Trophoblast cell (in vitro differentiated cells and primary cell): ENCODE measurements at regions not wholly inside any gene's neighbourhood (a gene's known extent, or its start where the extent isn't known, plus 50 kb on each side); places are given as distances from the start of the nearest gene placed in this dataset.

Experiments used
- DNase-seq, 2 donors: peaks; one replicate each; pipeline ENCODE4 v3.0.0-alpha.2; 2016
- H2AFZ ChIP-seq: 2 replicates; pipeline ENCODE4 v1.6.1; 2013; ENCODE audit warnings: low read length, moderate library complexity, mild to moderate bottlenecking; ENCODE audit not compliant: insufficient read depth, poor library complexity
- H2AK5ac ChIP-seq: 2 replicates; pipeline ENCODE4 v1.6.1; 2013; ENCODE audit warnings: mild to moderate bottlenecking, low read length
- H2BK120ac ChIP-seq: 2 replicates; pipeline ENCODE4 v1.6.1; 2013; ENCODE audit warnings: low read length, mild to moderate bottlenecking, moderate library complexity; ENCODE audit not compliant: insufficient read depth, poor library complexity
- H2BK12ac ChIP-seq: 2 replicates; pipeline ENCODE4 v1.6.1; 2013; ENCODE audit warnings: mild to moderate bottlenecking, low read length, moderate library complexity
- H2BK5ac ChIP-seq: 2 replicates; pipeline ENCODE4 v1.6.1; 2013; ENCODE audit warnings: low read length, low read depth, moderate library complexity, mild to moderate bottlenecking; ENCODE audit not compliant: poor library complexity
- H3K14ac ChIP-seq: 2 replicates; pipeline ENCODE4 v1.6.1; 2013; ENCODE audit warnings: mild to moderate bottlenecking, low read length
- H3K18ac ChIP-seq: 2 replicates; pipeline ENCODE4 v1.6.1; 2013; ENCODE audit warnings: mild to moderate bottlenecking, low read length
- H3K23ac ChIP-seq: 2 replicates; pipeline ENCODE4 v1.6.1; 2013; ENCODE audit warnings: low read length
- H3K27ac ChIP-seq: 2 replicates; pipeline ENCODE4 v1.5.1; 2013; ENCODE audit warnings: low read depth, mild to moderate bottlenecking, inconsistent platforms, low read length, moderate library complexity
- H3K27me3 ChIP-seq: 2 replicates; pipeline ENCODE4 v1.6.1; 2013; ENCODE audit warnings: inconsistent platforms, mild to moderate bottlenecking, low read length, moderate library complexity; ENCODE audit not compliant: insufficient read depth
- H3K36me3 ChIP-seq, 2 experiments: 1 replicate in 1 of 2; 2 replicates in 1 of 2; pipeline ENCODE4 v1.6.1; 2013; ENCODE audit warnings: low read length in 2 of 2, mild to moderate bottlenecking in 2 of 2, moderate library complexity in 1 of 2; ENCODE audit not compliant: insufficient read depth in 2 of 2, control insufficient read depth in 1 of 2
- H3K4ac ChIP-seq: 2 replicates; pipeline ENCODE4 v1.6.1; 2013; ENCODE audit warnings: low read depth, mild to moderate bottlenecking, low read length, moderate library complexity
- H3K4me1 ChIP-seq, 2 experiments: 1 replicate in 1 of 2; 2 replicates in 1 of 2; pipeline ENCODE4 v1.6.1; 2013; ENCODE audit warnings: low read length in 2 of 2, mild to moderate bottlenecking in 2 of 2, moderate library complexity in 1 of 2; ENCODE audit not compliant: insufficient read depth in 2 of 2, control insufficient read depth in 1 of 2
- H3K4me2 ChIP-seq: 2 replicates; pipeline ENCODE4 v1.6.1; 2013; ENCODE audit warnings: inconsistent platforms, mild to moderate bottlenecking, low read length, moderate library complexity
- H3K4me3 ChIP-seq: 2 replicates; pipeline ENCODE4 v1.5.1; 2013; ENCODE audit warnings: mild to moderate bottlenecking, low read depth, low read length, inconsistent platforms
- H3K79me1 ChIP-seq: one replicate; pipeline ENCODE4 v1.6.1; 2013; ENCODE audit warnings: low read length
- H3K79me2 ChIP-seq: 2 replicates; pipeline ENCODE4 v1.6.1; 2013; ENCODE audit warnings: low read length, mild to moderate bottlenecking; ENCODE audit not compliant: control insufficient read depth, insufficient read depth, poor library complexity
- H3K9ac ChIP-seq: 2 replicates; pipeline ENCODE4 v1.6.1; 2013; ENCODE audit warnings: mild to moderate bottlenecking, low read length
- H3K9me3 ChIP-seq: 2 replicates; pipeline ENCODE4 v1.6.1; 2013; ENCODE audit warnings: low read depth, mild to moderate bottlenecking, control low read depth, inconsistent platforms, low read length; ENCODE audit not compliant: insufficient read depth
- H4K12ac ChIP-seq: 2 replicates; pipeline ENCODE4 v1.6.1; 2013; ENCODE audit warnings: low read depth, mild to moderate bottlenecking, low read length, moderate library complexity
- H4K8ac ChIP-seq: 2 replicates; pipeline ENCODE4 v1.6.1; 2013; ENCODE audit warnings: low read depth, mild to moderate bottlenecking, low read length, moderate library complexity
- H4K91ac ChIP-seq: one replicate; pipeline ENCODE4 v1.6.1; 2013; ENCODE audit warnings: low read depth, mild to moderate bottlenecking, low read length, moderate library complexity
- WGBS: extraction: QIAGEN DNeasy Blood & Tissue Kit; methylation state at CpG from one replicate; pipeline ENCODE4 v1.1.7; 2013; ENCODE audit warnings: missing lambda C conversion rate; ENCODE audit not compliant: insufficient read length, insufficient coverage; ENCODE audit errors: extremely low coverage; 5-methylcytosine and 5-hydroxymethylcytosine counted together

DNA sequence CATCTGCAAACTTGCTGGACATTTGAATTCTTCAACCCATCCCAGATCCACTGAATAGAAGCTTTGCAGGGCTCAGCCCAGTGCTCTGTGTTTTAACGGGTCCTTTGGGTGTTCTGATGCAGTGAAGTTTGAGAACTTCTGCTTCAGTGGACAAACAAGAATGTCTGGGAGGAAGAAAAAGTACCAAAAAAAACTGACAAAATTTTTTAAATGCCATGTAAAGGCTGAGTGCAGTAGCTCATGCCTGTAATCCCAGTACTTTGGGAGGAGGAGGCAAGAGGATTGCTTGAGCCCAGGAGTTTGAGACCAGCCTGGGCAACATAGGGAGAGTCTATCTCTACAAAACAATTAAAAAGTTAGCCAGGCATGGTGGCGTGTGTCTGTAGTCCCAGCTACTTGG lies 51.8 kb upstream of the FRMD4A start:
- H3K27me3 ChIP-seq, result no peaks in the 10 kb centered on the region
- H3K9ac ChIP-seq, result no peak overlapping the region
- peaks cover 4% of the 10 kb centered on the region for H3K79me2 ChIP-seq
- peaks cover 39% of the 10 kb centered on the region for H3K79me1 ChIP-seq
- H4K91ac ChIP-seq, result peak overlapping the region; percentile 95
- peaks cover 19 to 33% of the 10 kb centered on the region in 2 experiments for H3K4me1 ChIP-seq
- H3K18ac ChIP-seq, result peak overlapping the region; percentile 92
- H3K27ac ChIP-seq, result peak overlapping the region; percentile 40
- no peak overlapping the region for H3K4me3 ChIP-seq
- no peak overlapping the region for H3K23ac ChIP-seq
- no peak overlapping the region for H3K4me2 ChIP-seq
- DNase-seq, result no peak
- peak overlapping the region; percentile 22 for H3K4ac ChIP-seq
- WGBS, result no CpG with 5 or more reads among the region's 2 CpGs
- peak overlapping the region; percentile 97 for H2BK12ac ChIP-seq
- peak overlapping the region; percentile 63 for H4K8ac ChIP-seq
- peak overlapping the region; percentile 89 for H3K14ac ChIP-seq
- H2AK5ac ChIP-seq, result peak overlapping the region; percentile 94
- H4K12ac ChIP-seq, result no peak overlapping the region
- no peaks in the 10 kb centered on the region for H3K36me3 ChIP-seq
- no peak overlapping the region for H2AFZ ChIP-seq
- H2BK120ac ChIP-seq, result peak overlapping the region; percentile 94
- H2BK5ac ChIP-seq, result peak overlapping the region; percentile 91
- no peaks in the 10 kb centered on the region for H3K9me3 ChIP-seq

DNA sequence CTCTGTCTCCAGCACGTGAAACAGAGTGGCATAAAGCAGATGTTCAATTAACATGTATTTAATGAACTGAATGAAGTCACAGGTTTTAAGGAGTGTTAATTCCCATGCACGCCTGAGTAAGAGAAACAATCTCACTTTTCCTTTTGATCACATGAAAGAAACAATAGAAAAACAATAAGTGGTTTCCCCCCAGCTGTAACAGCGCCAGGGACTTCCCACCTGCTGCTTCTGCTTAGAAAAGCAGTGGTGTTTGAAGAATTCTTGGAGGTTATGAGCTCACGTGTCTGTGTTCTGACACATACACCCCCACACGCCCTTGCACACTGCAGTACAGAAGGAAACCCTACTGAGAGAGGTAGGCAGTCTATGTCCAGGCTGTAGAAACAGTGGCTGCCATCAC lies 51.3 kb upstream of the FRMD4A start:
- WGBS, result no CpG with 5 or more reads among the region's 5 CpGs
- peak overlapping the region; percentile 91 for H2BK5ac ChIP-seq
- H3K4me3 ChIP-seq, result no peak overlapping the region
- peak overlapping the region; percentile 92 for H3K18ac ChIP-seq
- no peaks in the 10 kb centered on the region for H3K9me3 ChIP-seq
- peak overlapping the region; percentile 89 for H3K14ac ChIP-seq
- peak overlapping the region; percentile 63 for H4K8ac ChIP-seq
- H3K9ac ChIP-seq, result no peak overlapping the region
- peak overlapping the region; percentile 94 for H2BK120ac ChIP-seq
- peaks cover 19 to 35% of the 10 kb centered on the region in 2 experiments for H3K4me1 ChIP-seq
- peaks cover 39% of the 10 kb centered on the region for H3K79me1 ChIP-seq
- peak overlapping the region; percentile 22 for H3K4ac ChIP-seq
- peak overlapping the region; percentile 25 for H3K27ac ChIP-seq
- H2AK5ac ChIP-seq, result peak overlapping the region; percentile 94
- H3K27me3 ChIP-seq, result no peaks in the 10 kb centered on the region
- peak overlapping the region; percentile 59 for H2AFZ ChIP-seq
- H3K79me2 ChIP-seq, result peaks cover 4% of the 10 kb centered on the region
- H4K12ac ChIP-seq, result no peak overlapping the region
- H3K23ac ChIP-seq, result no peak overlapping the region
- peak in 1 of 2 donors; percentile 7 for DNase-seq
- H4K91ac ChIP-seq, result peak overlapping the region; percentile 95
- no peak overlapping the region for H3K4me2 ChIP-seq
- peak overlapping the region; percentile 97 for H2BK12ac ChIP-seq
- no peaks in the 10 kb centered on the region for H3K36me3 ChIP-seq

DNA sequence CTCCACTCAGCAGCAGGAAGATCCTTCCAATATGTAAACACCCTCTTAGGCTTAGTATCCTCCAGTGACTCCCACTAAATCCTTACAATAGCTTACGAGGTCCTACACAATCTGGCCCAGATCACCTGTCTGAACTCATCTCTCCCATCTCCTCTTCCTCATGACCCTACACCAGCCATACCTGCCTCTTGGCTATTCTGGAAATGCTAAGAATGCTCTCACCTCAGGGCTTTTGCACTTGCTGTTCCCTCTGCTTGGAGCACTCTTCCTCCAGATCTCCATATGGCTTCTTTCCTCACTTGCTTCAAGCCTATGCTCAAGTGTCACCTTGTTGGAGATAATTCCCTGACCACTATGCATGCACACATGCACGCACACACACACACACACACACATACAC lies 50.8 kb upstream of the FRMD4A start:
- Histone ChIP-seq H4K12ac (no peak overlapping the region), H3K27me3 (no peaks in the 10 kb centered on the region), H3K79me1 (peaks cover 40% of the 10 kb centered on the region), H2BK5ac (no peak overlapping the region), H3K4me1 (peaks cover 19 to 35% of the 10 kb centered on the region in 2 experiments), H2AFZ (no peak overlapping the region), H4K91ac (no peak overlapping the region), H3K14ac (no peak overlapping the region), H3K9me3 (no peaks in the 10 kb centered on the region), H3K23ac (no peak overlapping the region), H4K8ac (no peak overlapping the region), H3K27ac (peak overlapping the region; percentile 32), H3K9ac (no peak overlapping the region), H3K4me2 (no peak overlapping the region), H3K36me3 (no peaks in the 10 kb centered on the region), H2BK120ac (no peak overlapping the region), H3K4me3 (no peak overlapping the region), H3K18ac (no peak overlapping the region), H2BK12ac (no peak overlapping the region), H3K4ac (no peak overlapping the region), H2AK5ac (no peak overlapping the region), H3K79me2 (peaks cover 4% of the 10 kb centered on the region)
- WGBS, result no CpG with 5 or more reads among the region's 2 CpGs
- DNase-seq, result peak; percentile 64 to 82

DNA sequence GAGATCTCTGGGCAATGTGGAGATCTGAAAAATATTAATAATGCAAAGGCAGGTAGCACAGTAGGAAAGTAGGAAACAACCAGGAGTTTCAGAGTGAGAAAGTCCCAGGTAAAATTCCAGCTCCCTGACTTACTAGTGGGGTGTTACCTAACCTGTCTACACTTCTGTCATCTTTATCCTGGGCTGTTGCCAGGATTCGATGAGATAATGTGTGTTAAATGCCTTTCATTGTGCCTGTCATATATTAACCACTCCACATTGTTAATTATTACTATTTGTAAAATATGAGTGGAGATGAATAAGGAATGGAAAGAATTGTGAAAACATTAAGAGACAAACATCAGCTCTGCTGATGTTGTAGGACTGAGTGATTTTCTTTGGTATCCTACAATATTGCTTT lies 50.0 kb upstream of the FRMD4A start:
- Histone ChIP-seq H3K36me3 (no peaks in the 10 kb centered on the region), H3K18ac (no peak overlapping the region), H3K4me1 (peaks cover 17 to 32% of the 10 kb centered on the region in 2 experiments), H2AFZ (no peak overlapping the region), H3K79me2 (peaks cover 4% of the 10 kb centered on the region), H2BK120ac (peak overlapping the region; percentile 26), H2BK5ac (no peak overlapping the region), H2BK12ac (no peak overlapping the region), H3K23ac (no peak overlapping the region), H4K91ac (peak overlapping the region; percentile 70), H3K14ac (no peak overlapping the region), H3K4ac (no peak overlapping the region), H3K4me3 (no peak overlapping the region), H3K4me2 (no peak overlapping the region), H3K79me1 (peaks cover 38% of the 10 kb centered on the region), H2AK5ac (no peak overlapping the region), H3K9me3 (no peaks in the 10 kb centered on the region), H3K9ac (no peak overlapping the region), H4K12ac (no peak overlapping the region), H3K27me3 (no peaks in the 10 kb centered on the region), H4K8ac (no peak overlapping the region), H3K27ac (peak overlapping the region; percentile 32)
- WGBS, result no CpG with 5 or more reads among the region's 1 CpG
- no peak for DNase-seq
